ENCODE measurements at regions not wholly inside any gene's neighbourhood (a gene's known extent, or its start where the extent isn't known, plus 50 kb on each side); places are given as distances from the start of the nearest gene placed in this dataset.

DNA sequence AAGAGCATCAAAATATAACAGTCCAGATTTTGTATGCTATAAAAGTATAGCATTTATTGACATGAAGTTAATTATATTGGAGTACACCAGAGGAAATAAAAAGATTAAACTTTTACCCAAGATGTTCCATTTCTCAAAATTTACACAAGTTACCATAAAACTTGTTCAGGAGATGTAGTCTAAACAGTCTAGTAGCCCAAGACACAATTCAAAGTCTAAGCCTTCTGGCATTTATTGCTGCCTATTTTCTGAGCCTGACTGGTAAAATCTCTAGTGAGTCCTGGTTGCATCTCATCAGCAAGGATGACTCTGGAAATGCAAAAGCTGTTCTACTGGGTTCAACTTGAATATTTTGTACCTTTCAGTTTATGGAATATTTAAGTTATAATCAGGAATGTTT is 468.7 kb downstream of the PDCD6IP start:
- H3K4me1 ChIP-seq (ENCODE audit: control insufficient read depth in 1 of 2, insufficient read depth in 2 of 2, low read length in 2 of 2), result peaks cover 0 to 16% of the 10 kb centered on the region in 2 donors
- no peaks in the 10 kb centered on the region for H3K27me3 ChIP-seq (ENCODE audit: control insufficient read depth in 1 of 2, insufficient read depth in 2 of 2, low read length in 2 of 2)
- H3K36me3 ChIP-seq (ENCODE audit: control insufficient read depth in 1 of 2, insufficient read depth in 2 of 2, low read length in 2 of 2), result no peaks in the 10 kb centered on the region
- H3K9ac ChIP-seq (ENCODE audit: low read depth in 1 of 2, low read length in 2 of 2), result no peak overlapping the region
- H3K4me3 ChIP-seq (ENCODE audit: low read depth in 1 of 2, low read length in 2 of 2), result no peak overlapping the region
- H3K27ac ChIP-seq (ENCODE audit: low read depth, low read length), result no peak overlapping the region
- H3K9me3 ChIP-seq (ENCODE audit: control insufficient read depth in 1 of 2, low read length in 2 of 2), result no peaks in the 10 kb centered on the region

DNA sequence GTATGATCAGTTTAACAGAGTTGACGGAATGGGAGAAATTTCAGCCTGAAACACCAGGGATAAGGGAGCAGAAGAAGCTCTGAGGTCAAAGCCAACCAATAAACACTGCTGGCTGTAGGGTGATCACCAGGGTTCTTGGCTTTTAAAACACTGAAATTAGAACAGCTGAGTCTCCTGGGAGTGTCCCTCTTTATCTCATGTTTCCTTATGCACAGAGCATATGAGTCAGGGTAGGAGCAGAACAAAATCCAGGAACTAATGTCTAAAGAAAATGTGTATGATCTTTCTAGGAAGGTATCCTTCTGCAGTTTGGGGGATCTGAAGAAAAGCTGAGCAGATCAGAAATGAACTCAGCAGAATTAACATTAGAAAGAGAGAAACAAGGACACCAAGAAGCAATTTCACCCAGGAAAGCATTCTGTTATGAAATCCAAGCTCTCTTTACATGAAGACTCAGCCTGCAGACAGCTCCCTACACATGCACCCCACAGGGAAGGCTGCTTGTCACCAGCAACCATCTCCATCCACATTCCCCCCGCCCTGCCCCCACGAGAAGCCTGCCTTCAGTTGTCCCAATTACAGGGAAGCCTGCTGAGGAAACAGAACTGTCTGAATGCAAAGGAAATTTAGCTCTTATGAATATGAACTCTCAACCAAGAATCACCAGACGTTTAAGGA is 469.7 kb downstream of the PDCD6IP start:
- Histone ChIP-seq H3K9me3 (ENCODE audit: control insufficient read depth in 1 of 2, low read length in 2 of 2) (no peaks in the 10 kb centered on the region), H3K9ac (ENCODE audit: low read depth in 1 of 2, low read length in 2 of 2) (no peak overlapping the region), H3K4me3 (ENCODE audit: low read depth in 1 of 2, low read length in 2 of 2) (no peak overlapping the region), H3K27ac (ENCODE audit: low read depth, low read length) (no peak overlapping the region), H3K36me3 (ENCODE audit: control insufficient read depth in 1 of 2, insufficient read depth in 2 of 2, low read length in 2 of 2) (no peaks in the 10 kb centered on the region), H3K4me1 (ENCODE audit: control insufficient read depth in 1 of 2, insufficient read depth in 2 of 2, low read length in 2 of 2) (peaks cover 0 to 8% of the 10 kb centered on the region in 2 donors), H3K27me3 (ENCODE audit: control insufficient read depth in 1 of 2, insufficient read depth in 2 of 2, low read length in 2 of 2) (no peaks in the 10 kb centered on the region)

DNA sequence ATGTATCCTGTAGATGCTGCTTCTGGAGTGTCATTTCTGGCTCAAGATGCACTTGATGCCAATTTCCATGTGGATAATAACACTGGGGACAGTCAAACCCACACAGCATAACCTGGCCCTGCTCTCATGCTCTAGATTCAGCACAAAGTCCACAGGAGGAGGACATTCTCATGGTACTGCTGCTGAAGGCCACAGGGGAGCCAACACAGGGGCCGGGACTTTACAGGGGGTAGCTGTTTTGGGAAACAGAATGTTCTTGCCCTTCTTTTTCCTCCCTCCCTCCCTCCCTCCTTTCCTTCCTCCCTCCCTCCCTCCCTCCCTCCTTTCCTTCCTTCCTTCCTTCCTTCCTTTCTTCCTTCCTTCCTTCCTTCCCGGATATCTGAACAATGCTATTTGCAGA is 477.4 kb downstream of the PDCD6IP start:
- H3K4me3 ChIP-seq (ENCODE audit: low read depth in 1 of 2, low read length in 2 of 2), result no peak overlapping the region
- H3K36me3 ChIP-seq (ENCODE audit: control insufficient read depth in 1 of 2, insufficient read depth in 2 of 2, low read length in 2 of 2), result no peaks in the 10 kb centered on the region
- no peak overlapping the region for H3K9ac ChIP-seq (ENCODE audit: low read depth in 1 of 2, low read length in 2 of 2)
- H3K27me3 ChIP-seq (ENCODE audit: control insufficient read depth in 1 of 2, insufficient read depth in 2 of 2, low read length in 2 of 2), result no peaks in the 10 kb centered on the region
- no peaks in the 10 kb centered on the region for H3K4me1 ChIP-seq (ENCODE audit: control insufficient read depth in 1 of 2, insufficient read depth in 2 of 2, low read length in 2 of 2)
- no peaks in the 10 kb centered on the region for H3K9me3 ChIP-seq (ENCODE audit: control insufficient read depth in 1 of 2, low read length in 2 of 2)
- H3K27ac ChIP-seq (ENCODE audit: low read depth, low read length), result no peak overlapping the region

DNA sequence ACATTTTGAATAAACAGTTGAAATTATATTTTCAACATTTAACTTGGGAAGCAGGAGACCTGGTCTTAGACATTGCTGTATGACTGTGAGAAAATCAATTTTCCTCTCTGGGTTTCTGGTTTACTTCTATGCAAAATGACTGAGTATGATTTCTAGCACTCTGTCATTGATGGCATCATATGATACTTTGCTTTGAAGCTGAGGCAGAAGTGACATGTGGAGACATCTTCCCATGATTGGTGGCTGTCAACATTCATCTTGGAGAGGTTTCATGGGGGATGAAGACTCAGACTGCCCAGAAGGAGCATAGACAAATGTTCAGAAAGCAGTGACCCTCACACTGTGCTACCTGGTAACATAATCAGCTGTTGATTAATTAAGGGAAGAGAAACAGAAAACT is 477.9 kb downstream of the PDCD6IP start:
- Histone ChIP-seq H3K27me3 (ENCODE audit: control insufficient read depth in 1 of 2, insufficient read depth in 2 of 2, low read length in 2 of 2) (no peaks in the 10 kb centered on the region), H3K4me1 (ENCODE audit: control insufficient read depth in 1 of 2, insufficient read depth in 2 of 2, low read length in 2 of 2) (no peaks in the 10 kb centered on the region), H3K36me3 (ENCODE audit: control insufficient read depth in 1 of 2, insufficient read depth in 2 of 2, low read length in 2 of 2) (no peaks in the 10 kb centered on the region), H3K4me3 (ENCODE audit: low read depth in 1 of 2, low read length in 2 of 2) (no peak overlapping the region), H3K27ac (ENCODE audit: low read depth, low read length) (no peak overlapping the region), H3K9ac (ENCODE audit: low read depth in 1 of 2, low read length in 2 of 2) (no peak overlapping the region), H3K9me3 (ENCODE audit: control insufficient read depth in 1 of 2, low read length in 2 of 2) (no peaks in the 10 kb centered on the region)

DNA sequence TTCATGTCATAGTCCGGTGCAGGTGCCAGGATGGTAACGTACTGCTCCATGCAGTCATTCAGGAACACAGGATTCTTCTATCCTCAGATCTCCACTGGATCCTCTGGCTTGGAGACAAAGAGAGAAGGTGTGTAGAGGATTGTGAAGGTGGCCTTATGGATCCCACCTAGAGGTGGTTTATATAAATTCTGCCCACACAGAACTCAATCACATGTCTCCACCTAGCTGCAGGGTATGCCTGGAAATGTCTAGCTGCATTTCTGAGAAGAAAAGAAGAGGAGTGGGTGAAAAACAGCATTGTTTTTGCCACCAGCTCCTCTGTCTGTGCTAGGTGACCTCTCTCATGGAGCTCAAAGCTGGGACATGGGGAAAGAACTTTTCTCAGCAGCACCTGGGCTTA is 478.7 kb downstream of the PDCD6IP start:
- H3K27me3 ChIP-seq (ENCODE audit: control insufficient read depth in 1 of 2, insufficient read depth in 2 of 2, low read length in 2 of 2), result no peaks in the 10 kb centered on the region
- no peaks in the 10 kb centered on the region for H3K4me1 ChIP-seq (ENCODE audit: control insufficient read depth in 1 of 2, insufficient read depth in 2 of 2, low read length in 2 of 2)
- H3K36me3 ChIP-seq (ENCODE audit: control insufficient read depth in 1 of 2, insufficient read depth in 2 of 2, low read length in 2 of 2), result no peaks in the 10 kb centered on the region
- no peaks in the 10 kb centered on the region for H3K9me3 ChIP-seq (ENCODE audit: control insufficient read depth in 1 of 2, low read length in 2 of 2)
- H3K27ac ChIP-seq (ENCODE audit: low read depth, low read length), result no peak overlapping the region
- H3K9ac ChIP-seq (ENCODE audit: low read depth in 1 of 2, low read length in 2 of 2), result no peak overlapping the region
- H3K4me3 ChIP-seq (ENCODE audit: low read depth in 1 of 2, low read length in 2 of 2), result no peak overlapping the region

DNA sequence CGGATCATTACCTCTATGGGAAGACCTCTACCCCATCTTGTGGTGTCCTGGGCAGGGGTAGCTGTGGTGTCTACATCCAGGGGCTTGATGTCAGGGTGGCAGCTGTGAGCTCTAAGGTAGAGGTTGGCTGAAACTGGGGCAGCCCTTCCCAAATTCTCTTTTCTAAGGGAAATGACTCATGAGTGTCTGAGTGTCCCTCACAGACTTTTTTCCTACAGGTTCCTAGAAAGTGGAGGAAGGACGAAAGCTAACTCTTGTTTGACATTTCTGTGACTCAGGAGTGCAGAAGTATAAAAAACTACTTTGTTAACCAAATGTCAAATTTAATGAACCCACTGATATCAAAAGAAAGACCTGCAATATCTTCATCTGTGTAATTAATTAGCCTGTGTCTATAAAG is 481.5 kb downstream of the PDCD6IP start:
- Histone ChIP-seq H3K4me1 (ENCODE audit: control insufficient read depth in 1 of 2, insufficient read depth in 2 of 2, low read length in 2 of 2) (no peaks in the 10 kb centered on the region), H3K27me3 (ENCODE audit: control insufficient read depth in 1 of 2, insufficient read depth in 2 of 2, low read length in 2 of 2) (no peaks in the 10 kb centered on the region), H3K27ac (ENCODE audit: low read depth, low read length) (no peak overlapping the region), H3K9me3 (ENCODE audit: control insufficient read depth in 1 of 2, low read length in 2 of 2) (no peaks in the 10 kb centered on the region), H3K9ac (ENCODE audit: low read depth in 1 of 2, low read length in 2 of 2) (no peak overlapping the region), H3K4me3 (ENCODE audit: low read depth in 1 of 2, low read length in 2 of 2) (no peak overlapping the region), H3K36me3 (ENCODE audit: control insufficient read depth in 1 of 2, insufficient read depth in 2 of 2, low read length in 2 of 2) (no peaks in the 10 kb centered on the region)

DNA sequence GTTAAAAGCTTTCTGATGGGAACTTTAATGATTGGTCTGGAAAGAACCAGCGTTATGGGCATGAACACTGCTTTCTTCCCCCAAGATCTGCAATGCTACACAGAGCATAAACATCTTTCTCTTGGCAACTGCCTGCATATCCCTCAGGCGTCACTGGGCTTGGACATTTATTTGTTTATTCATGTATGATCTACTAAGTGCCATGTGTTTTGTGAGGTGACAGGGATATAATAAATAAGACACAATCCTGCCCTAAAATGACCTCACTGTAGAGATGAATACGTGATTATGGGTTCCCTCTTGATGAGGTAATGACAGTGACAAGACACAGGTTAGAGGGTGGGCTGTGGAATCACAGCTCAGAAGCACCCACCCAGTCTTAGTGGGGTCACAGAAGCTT is 485.3 kb downstream of the PDCD6IP start:
- Histone ChIP-seq H3K4me3 (ENCODE audit: low read depth in 1 of 2, low read length in 2 of 2) (no peak overlapping the region), H3K9me3 (ENCODE audit: control insufficient read depth in 1 of 2, low read length in 2 of 2) (no peaks in the 10 kb centered on the region), H3K4me1 (ENCODE audit: control insufficient read depth in 1 of 2, insufficient read depth in 2 of 2, low read length in 2 of 2) (no peaks in the 10 kb centered on the region), H3K36me3 (ENCODE audit: control insufficient read depth in 1 of 2, insufficient read depth in 2 of 2, low read length in 2 of 2) (no peaks in the 10 kb centered on the region), H3K27me3 (ENCODE audit: control insufficient read depth in 1 of 2, insufficient read depth in 2 of 2, low read length in 2 of 2) (no peaks in the 10 kb centered on the region), H3K9ac (ENCODE audit: low read depth in 1 of 2, low read length in 2 of 2) (no peak overlapping the region), H3K27ac (ENCODE audit: low read depth, low read length) (no peak overlapping the region)

DNA sequence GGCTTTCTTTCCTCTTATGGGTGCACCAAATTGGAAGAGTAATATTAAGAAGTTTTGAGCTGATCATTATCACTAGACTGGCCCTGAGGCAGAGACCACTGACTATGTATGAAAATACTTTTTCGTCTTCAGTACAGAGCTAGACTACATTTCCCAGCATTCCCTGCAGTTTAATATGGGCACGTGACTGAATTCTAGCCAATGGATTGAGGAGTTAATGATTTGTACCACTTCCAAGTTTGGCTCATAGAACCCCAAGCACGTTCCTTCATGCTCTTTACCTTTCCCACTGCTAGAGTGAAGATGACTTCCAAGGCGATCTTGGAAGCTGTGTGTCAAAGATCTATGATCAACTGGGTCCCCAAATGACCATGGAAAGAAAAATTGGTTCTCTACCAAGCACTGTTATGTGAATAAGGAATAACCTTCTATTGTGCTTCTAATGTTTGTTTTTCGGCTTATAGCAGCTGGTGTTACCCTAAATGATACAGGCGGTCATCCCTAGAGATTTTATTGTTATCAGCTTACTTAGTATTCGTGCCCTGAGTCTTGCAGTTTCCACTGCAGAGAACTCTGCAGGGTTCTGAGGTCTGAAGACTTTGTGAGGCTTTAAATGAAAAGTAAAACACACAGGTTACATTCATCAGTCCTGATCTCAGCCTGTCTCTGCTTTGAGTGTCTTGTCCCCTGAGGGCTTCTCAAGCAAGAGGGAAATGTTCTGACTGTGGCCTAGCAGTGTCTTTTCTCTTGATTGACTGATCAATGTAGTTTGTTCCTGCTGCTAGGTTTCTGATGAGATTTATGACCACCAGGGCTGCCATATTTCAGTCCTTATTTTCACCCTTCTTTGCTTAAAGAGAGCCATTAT is 486.8 kb downstream of the PDCD6IP start:
- no peaks in the 10 kb centered on the region for H3K9me3 ChIP-seq (ENCODE audit: control insufficient read depth in 1 of 2, low read length in 2 of 2)
- no peak overlapping the region for H3K4me3 ChIP-seq (ENCODE audit: low read depth in 1 of 2, low read length in 2 of 2)
- H3K4me1 ChIP-seq (ENCODE audit: control insufficient read depth in 1 of 2, insufficient read depth in 2 of 2, low read length in 2 of 2), result no peaks in the 10 kb centered on the region
- no peak overlapping the region for H3K27ac ChIP-seq (ENCODE audit: low read depth, low read length)
- no peak overlapping the region for H3K9ac ChIP-seq (ENCODE audit: low read depth in 1 of 2, low read length in 2 of 2)
- no peaks in the 10 kb centered on the region for H3K36me3 ChIP-seq (ENCODE audit: control insufficient read depth in 1 of 2, insufficient read depth in 2 of 2, low read length in 2 of 2)
- H3K27me3 ChIP-seq (ENCODE audit: control insufficient read depth in 1 of 2, insufficient read depth in 2 of 2, low read length in 2 of 2), result no peaks in the 10 kb centered on the region

DNA sequence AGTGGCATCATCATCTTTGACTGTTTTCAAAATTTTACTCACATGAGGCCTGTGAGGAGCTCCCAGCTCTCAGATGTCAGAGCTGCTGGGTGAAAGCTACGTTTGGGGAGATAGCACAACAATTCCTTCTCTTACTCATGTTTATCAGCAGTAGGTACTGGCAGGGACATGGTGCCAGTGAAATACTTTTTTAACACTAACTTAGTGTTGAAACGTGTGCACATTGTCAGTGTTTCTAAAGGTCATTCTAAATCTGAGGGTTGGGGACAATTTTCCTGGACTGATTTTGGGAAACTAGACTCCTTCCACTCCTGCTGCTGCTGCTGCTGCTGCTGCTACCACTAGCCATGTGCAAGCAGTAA is 487.4 kb downstream of the PDCD6IP start:
- Histone ChIP-seq H3K4me3 (ENCODE audit: low read depth in 1 of 2, low read length in 2 of 2) (no peak overlapping the region), H3K36me3 (ENCODE audit: control insufficient read depth in 1 of 2, insufficient read depth in 2 of 2, low read length in 2 of 2) (no peaks in the 10 kb centered on the region), H3K9ac (ENCODE audit: low read depth in 1 of 2, low read length in 2 of 2) (no peak overlapping the region), H3K4me1 (ENCODE audit: control insufficient read depth in 1 of 2, insufficient read depth in 2 of 2, low read length in 2 of 2) (no peaks in the 10 kb centered on the region), H3K27me3 (ENCODE audit: control insufficient read depth in 1 of 2, insufficient read depth in 2 of 2, low read length in 2 of 2) (no peaks in the 10 kb centered on the region), H3K27ac (ENCODE audit: low read depth, low read length) (no peak overlapping the region), H3K9me3 (ENCODE audit: control insufficient read depth in 1 of 2, low read length in 2 of 2) (no peaks in the 10 kb centered on the region)

DNA sequence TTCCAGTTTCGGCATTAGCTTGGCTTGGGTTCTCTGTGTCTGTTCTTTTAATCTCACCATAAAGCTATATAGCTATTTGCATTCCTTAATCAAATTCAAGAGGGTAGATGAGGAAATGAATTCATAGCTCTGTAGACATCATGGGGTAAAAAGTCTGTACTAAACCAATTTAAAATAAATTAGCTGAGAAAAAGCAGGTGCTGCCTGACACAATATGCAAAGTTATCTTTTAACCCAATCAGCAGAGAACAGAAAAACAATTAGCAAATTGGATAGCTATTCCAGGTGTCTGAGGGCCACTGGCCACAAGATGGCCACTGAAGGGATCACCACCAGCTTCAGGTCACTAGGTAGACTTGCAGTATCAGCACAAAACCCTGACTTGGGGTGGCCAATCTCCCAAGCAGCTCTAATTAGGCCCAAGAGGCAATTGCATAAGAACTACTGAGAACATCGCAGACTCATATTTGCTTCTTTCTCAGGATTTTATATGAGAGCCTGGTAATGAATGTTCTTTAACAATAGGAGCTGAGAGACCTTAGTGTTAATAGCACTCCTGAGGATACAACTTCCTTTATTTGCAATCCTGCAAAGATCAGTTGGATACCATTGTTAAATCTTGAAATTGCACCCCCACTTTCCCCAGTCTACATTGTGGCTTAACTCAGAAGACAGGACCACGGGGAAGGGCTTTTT is 494.3 kb downstream of the PDCD6IP start:
- Histone ChIP-seq H3K9me3 (ENCODE audit: control insufficient read depth in 1 of 2, low read length in 2 of 2) (no peaks in the 10 kb centered on the region), H3K9ac (ENCODE audit: low read depth in 1 of 2, low read length in 2 of 2) (no peak overlapping the region), H3K36me3 (ENCODE audit: control insufficient read depth in 1 of 2, insufficient read depth in 2 of 2, low read length in 2 of 2) (no peaks in the 10 kb centered on the region), H3K27me3 (ENCODE audit: control insufficient read depth in 1 of 2, insufficient read depth in 2 of 2, low read length in 2 of 2) (no peaks in the 10 kb centered on the region), H3K27ac (ENCODE audit: low read depth, low read length) (no peak overlapping the region), H3K4me1 (ENCODE audit: control insufficient read depth in 1 of 2, insufficient read depth in 2 of 2, low read length in 2 of 2) (no peaks in the 10 kb centered on the region), H3K4me3 (ENCODE audit: low read depth in 1 of 2, low read length in 2 of 2) (no peak overlapping the region)
